RPMI7951 (cell line): ENCODE measurements at regions not wholly inside any gene's neighbourhood (a gene's known extent, or its start where the extent isn't known, plus 50 kb on each side); places are given as distances from the start of the nearest gene placed in this dataset.
"Not testable (repeated sequence)": the region's sequence is repeated elsewhere in the genome, so short reads cannot be mapped to it uniquely, and the experiment has no call there.

Experiments
- DNase-seq: peaks from one replicate; pipeline ENCODE4 v3.0.0-alpha.2; 2012; ENCODE audit warnings: low read depth

- no peak for DNase-seq
These were observed 141.3 kb upstream of the VKORC1L1 start for GRCh38 chr7:65731562-65732035.

GRCh38 chr7:65744406-65744805 lies 128.5 kb upstream of the VKORC1L1 start:
- DNase-seq: no peak

GRCh38 chr7:65746398-65746669 lies 126.5 kb upstream of the VKORC1L1 start:
- no peak for DNase-seq

GRCh38 chr7:65749039-65749438 lies 123.8 kb upstream of the VKORC1L1 start:
- no peak for DNase-seq

- DNase-seq: no peak
These were observed 123.4 kb upstream of the VKORC1L1 start for GRCh38 chr7:65749518-65749917.

- DNase-seq: peak; percentile 89
These were observed 122.1 kb upstream of the VKORC1L1 start for GRCh38 chr7:65750511-65751344.

GRCh38 chr7:65754070-65754469 lies 118.8 kb upstream of the VKORC1L1 start:
- DNase-seq: not testable (repeated sequence)

GRCh38 chr7:65758991-65759390 lies 113.9 kb upstream of the VKORC1L1 start:
- DNase-seq: not testable (repeated sequence)

GRCh38 chr7:65762712-65763111 lies 110.2 kb upstream of the VKORC1L1 start:
- peak; percentile 52 for DNase-seq

- DNase-seq: not testable (repeated sequence)
These were observed 109.8 kb upstream of the VKORC1L1 start for GRCh38 chr7:65763114-65763513.

- DNase-seq: peak; percentile 89
These were observed 102.2 kb upstream of the VKORC1L1 start for GRCh38 chr7:65770473-65771225.

- not testable (repeated sequence) for DNase-seq
These were observed 101.7 kb upstream of the VKORC1L1 start for GRCh38 chr7:65771226-65771569.

- not testable (repeated sequence) for DNase-seq
These were observed 96.2 kb upstream of the VKORC1L1 start for GRCh38 chr7:65776677-65777076.

GRCh38 chr7:65789943-65790342 lies 82.9 kb upstream of the VKORC1L1 start:
- not testable (repeated sequence) for DNase-seq

- not testable (repeated sequence) for DNase-seq
These were observed 81.1 kb upstream of the VKORC1L1 start for GRCh38 chr7:65791788-65792187.

GRCh38 chr7:65792726-65793125 lies 80.1 kb upstream of the VKORC1L1 start:
- DNase-seq: not testable (repeated sequence)

GRCh38 chr7:65794671-65795391 lies 78.0 kb upstream of the VKORC1L1 start:
- not testable (repeated sequence) for DNase-seq

- not testable (repeated sequence) for DNase-seq
These were observed 77.5 kb upstream of the VKORC1L1 start for GRCh38 chr7:65795392-65795716.

- no peak for DNase-seq
These were observed 76.7 kb upstream of the VKORC1L1 start for GRCh38 chr7:65796205-65796604.

GRCh38 chr7:65797086-65797485 lies 75.8 kb upstream of the VKORC1L1 start:
- DNase-seq: not testable (repeated sequence)

GRCh38 chr7:65797566-65797965 lies 75.3 kb upstream of the VKORC1L1 start:
- DNase-seq: not testable (repeated sequence)
